SK-N-MC (cell line): ENCODE measurements at regions not wholly inside any gene's neighbourhood (a gene's known extent, or its start where the extent isn't known, plus 50 kb on each side); places are given as distances from the start of the nearest gene placed in this dataset.

ENCODE experiments used
- EZH2 ChIP-seq: fragments of 200-600 bp; sonication (generic); IDR thresholded peaks from one replicate; pipeline ENCODE4 v1.6.1; 2017; ENCODE audit warnings: antibody characterized with exemption
- FOXP2 ChIP-seq: optimal IDR thresholded peaks from 2 replicates; pipeline ENCODE3; 2011; ENCODE audit warnings: mild to moderate bottlenecking, moderate library complexity; ENCODE audit not compliant: insufficient read depth; ENCODE audit errors: extremely low read length, control extremely low read depth
- POLR2AphosphoS5 ChIP-seq: IDR thresholded peaks from 2 replicates; pipeline ENCODE4 v1.6.1; 2012; ENCODE audit warnings: mild to moderate bottlenecking, low read depth, low read length, borderline replicate concordance

GRCh38 chr14:29453045-29453444 is 474.6 kb downstream of the PRKD1 start:
- TF ChIP-seq EZH2 (no peak), POLR2AphosphoS5 (no peak), FOXP2 (no peak)
